MM.1S (cell line): ENCODE measurements at regions not wholly inside any gene's neighbourhood (a gene's known extent, or its start where the extent isn't known, plus 50 kb on each side); places are given as distances from the start of the nearest gene placed in this dataset.

Source experiments
- DNase-seq: peaks from one replicate; pipeline ENCODE4 v3.0.0-alpha.2; 2015
- H2AFZ ChIP-seq: fragments of 300-600 bp; sonication (generic); 2 replicates; pipeline ENCODE4 v1.6.0; 2016; ENCODE audit warnings: antibody characterized with exemption, low read length
- H3F3A ChIP-seq: fragments of 300-600 bp; sonication (generic); 2 replicates; pipeline ENCODE4 v1.6.1; 2016; ENCODE audit warnings: mild to moderate bottlenecking, antibody characterized with exemption, low read length, moderate library complexity, mixed read lengths; ENCODE audit not compliant: insufficient read depth
- H3K27ac ChIP-seq: fragments of 300-600 bp; sonication (generic); 2 replicates; pipeline ENCODE4 v1.5.1; 2016; ENCODE audit warnings: mild to moderate bottlenecking, low read length
- H3K27me3 ChIP-seq: fragments of 300-600 bp; sonication (generic); replicated peaks from 2 replicates; pipeline ENCODE4 v1.6.0; 2016; ENCODE audit warnings: low read length; ENCODE audit not compliant: insufficient read depth
- H3K36me3 ChIP-seq: fragments of 300-600 bp; sonication (generic); replicated peaks from 2 replicates; pipeline ENCODE4 v1.6.1; 2016; ENCODE audit warnings: mild to moderate bottlenecking, low read length, mixed read lengths; ENCODE audit not compliant: insufficient read depth
- H3K4me1 ChIP-seq: fragments of 300-600 bp; sonication (generic); 2 replicates; pipeline ENCODE4 v1.6.1; 2016; ENCODE audit warnings: low read length, mixed read lengths
- H3K4me2 ChIP-seq: fragments of 300-600 bp; sonication (generic); 2 replicates; pipeline ENCODE4 v1.6.0; 2016; ENCODE audit warnings: low read depth, low read length
- H3K4me3 ChIP-seq: fragments of 300-600 bp; sonication (generic); 2 replicates; pipeline ENCODE4 v1.5.1; 2016; ENCODE audit warnings: low read length, mixed read lengths
- H3K79me2 ChIP-seq: fragments of 300-600 bp; sonication (generic); 2 replicates; pipeline ENCODE4 v1.6.1; 2016; ENCODE audit warnings: mixed run types, low read length, mixed read lengths
- H3K9ac ChIP-seq: fragments of 300-600 bp; sonication (generic); 2 replicates; pipeline ENCODE4 v1.6.1; 2016; ENCODE audit warnings: low read length, mixed read lengths
- H3K9me2 ChIP-seq: fragments of 300-600 bp; sonication (generic); replicated peaks from 2 replicates; pipeline ENCODE4 v1.6.1; 2016; ENCODE audit warnings: mild to moderate bottlenecking, low read length, mixed read lengths; ENCODE audit not compliant: insufficient read depth
- H3K9me3 ChIP-seq: fragments of 300-600 bp; sonication (generic); replicated peaks from 2 replicates; pipeline ENCODE4 v1.6.1; 2016; ENCODE audit warnings: mild to moderate bottlenecking, low read length, mixed read lengths; ENCODE audit not compliant: insufficient read depth
- H4K20me1 ChIP-seq: fragments of 300-600 bp; sonication (generic); 2 replicates; pipeline ENCODE4 v1.6.1; 2016; ENCODE audit warnings: mild to moderate bottlenecking, low read length, moderate library complexity, mixed read lengths; ENCODE audit not compliant: insufficient read depth
- CTCF ChIP-seq: fragments of 300-600 bp; sonication (generic); IDR thresholded peaks from 2 replicates; pipeline ENCODE4 v1.5.1; 2016; ENCODE audit warnings: antibody characterized with exemption, low read length, mixed read lengths
- EZH2 ChIP-seq: fragments of 300-600 bp; sonication (generic); optimal IDR thresholded peaks from 2 replicates; pipeline ENCODE3; 2017; ENCODE audit warnings: low read depth, mild to moderate bottlenecking, antibody characterized with exemption, low read length, mixed read lengths
- EZH2phosphoT487 ChIP-seq: fragments of 300-600 bp; sonication (generic); IDR thresholded peaks from 2 replicates; pipeline ENCODE4 v1.6.1; 2018; ENCODE audit warnings: antibody characterized with exemption, low read length

GRCh38 chr2:35510636-35511035 lies 844.9 kb upstream of the CRIM1 start:
- DNase-seq: no peak
- H3K79me2 ChIP-seq: no peaks in the 10 kb centered on the region
- no peak overlapping the region for H3K4me2 ChIP-seq
- H4K20me1 ChIP-seq: no peaks in the 10 kb centered on the region
- H3K27ac ChIP-seq: no peak overlapping the region
- H3K9me2 ChIP-seq: no peaks in the 10 kb centered on the region
- H2AFZ ChIP-seq: no peak overlapping the region
- no peak for TF ChIP-seq EZH2
- H3K4me1 ChIP-seq: no peaks in the 10 kb centered on the region
- H3K36me3 ChIP-seq: no peaks in the 10 kb centered on the region
- H3K9me3 ChIP-seq: no peaks in the 10 kb centered on the region
- H3K4me3 ChIP-seq: no peak overlapping the region
- no peaks in the 10 kb centered on the region for H3K27me3 ChIP-seq
- no peak overlapping the region for H3K9ac ChIP-seq
- no peaks in the 10 kb centered on the region for H3F3A ChIP-seq

GRCh38 chr2:35508601-35509000 lies 847.0 kb upstream of the CRIM1 start:
- Histone ChIP-seq H3K9me3 (no peaks in the 10 kb centered on the region), H3K4me2 (no peak overlapping the region), H3K4me3 (no peak overlapping the region), H3F3A (no peaks in the 10 kb centered on the region), H3K9ac (no peak overlapping the region), H2AFZ (no peak overlapping the region), H3K27ac (no peak overlapping the region), H3K4me1 (no peaks in the 10 kb centered on the region), H3K36me3 (no peaks in the 10 kb centered on the region), H3K9me2 (no peaks in the 10 kb centered on the region), H3K27me3 (no peaks in the 10 kb centered on the region), H3K79me2 (no peaks in the 10 kb centered on the region), H4K20me1 (no peaks in the 10 kb centered on the region)
- TF ChIP-seq EZH2 (no peak), CTCF (no peak), EZH2phosphoT487 (no peak)
- DNase-seq: no peak

GRCh38 chr2:35504419-35504818 lies 851.2 kb upstream of the CRIM1 start:
- Histone ChIP-seq H3K4me1 (no peaks in the 10 kb centered on the region), H4K20me1 (no peaks in the 10 kb centered on the region), H3K9me2 (no peaks in the 10 kb centered on the region), H3F3A (no peaks in the 10 kb centered on the region), H2AFZ (no peak overlapping the region), H3K4me2 (no peak overlapping the region), H3K27me3 (no peaks in the 10 kb centered on the region), H3K79me2 (no peaks in the 10 kb centered on the region), H3K9ac (no peak overlapping the region), H3K9me3 (no peaks in the 10 kb centered on the region), H3K27ac (no peak overlapping the region), H3K36me3 (no peaks in the 10 kb centered on the region), H3K4me3 (no peak overlapping the region)
- DNase-seq: no peak
- TF ChIP-seq EZH2phosphoT487 (no peak), EZH2 (no peak)

GRCh38 chr2:35503738-35504199 lies 851.8 kb upstream of the CRIM1 start:
- Histone ChIP-seq H3K9me2 (no peaks in the 10 kb centered on the region), H3F3A (no peaks in the 10 kb centered on the region), H3K9ac (no peak overlapping the region), H3K4me1 (no peaks in the 10 kb centered on the region), H3K27ac (no peak overlapping the region), H2AFZ (no peak overlapping the region), H3K27me3 (no peaks in the 10 kb centered on the region), H4K20me1 (no peaks in the 10 kb centered on the region), H3K4me3 (no peak overlapping the region), H3K79me2 (no peaks in the 10 kb centered on the region), H3K4me2 (no peak overlapping the region), H3K36me3 (no peaks in the 10 kb centered on the region), H3K9me3 (no peaks in the 10 kb centered on the region)
- DNase-seq: no peak
- no peak for TF ChIP-seq CTCF
- no peak for TF ChIP-seq EZH2phosphoT487
- no peak for TF ChIP-seq EZH2
